Naive thymus-derived CD4-positive, alpha-beta T cell (primary cell): ENCODE measurements at regions not wholly inside any gene's neighbourhood (a gene's known extent, or its start where the extent isn't known, plus 50 kb on each side); places are given as distances from the start of the nearest gene placed in this dataset.
A peak's percentile ranks its signal among the peaks of the same experiment; 100 is the strongest.

ENCODE experiments used
- ATAC-seq: fragments of 150-1000 bp; cut with Tn5 transposase; 2 replicates; pipeline ENCODE4 v1.10.0; 2021; ENCODE audit warnings: mild to moderate bottlenecking, moderate library complexity
- CTCF ChIA-PET: fragments of 350-600 bp; sonication (Branson Sonifier 250); formaldehyde crosslinking; loops from one replicate; lab custom pipeline; 2021; ENCODE audit warnings: antibody characterized with exemption; lab: Charles Lee
- POLR2A ChIA-PET: fragments of 350-600 bp; sonication (Branson Sonifier 250); formaldehyde crosslinking; loops from one replicate; lab custom pipeline; 2021; ENCODE audit warnings: antibody characterized with exemption, inconsistent platforms; lab: Charles Lee
- DNase-seq, 9 donors: peaks; one replicate each; pipeline versions ENCODE4 v3.0.0 to v3.0.0-alpha.2; 2020 to 2022; ENCODE audit warnings: mixed read lengths in 1 of 9
- H3K27ac ChIP-seq: one replicate; pipeline ENCODE4 v1.7.0; 2013; ENCODE audit warnings: mild to moderate bottlenecking, low read depth, low read length, moderate library complexity
- H3K27me3 ChIP-seq, 2 donors: one replicate each; pipeline ENCODE4 v1.7.0; 2013; ENCODE audit warnings: low read length in 2 of 2, mild to moderate bottlenecking in 2 of 2, moderate library complexity in 2 of 2; ENCODE audit not compliant: control insufficient read depth in 2 of 2, insufficient read depth in 2 of 2
- H3K36me3 ChIP-seq, 3 experiments: 1 replicate in 2 of 3; 2 replicates in 1 of 3; pipeline ENCODE4 v1.7.0; 2013; ENCODE audit warnings: low read length in 3 of 3, mild to moderate bottlenecking in 3 of 3, moderate library complexity in 1 of 3; ENCODE audit not compliant: insufficient read depth in 3 of 3, control insufficient read depth in 2 of 3
- H3K4me1 ChIP-seq, 2 donors: one replicate each; pipeline ENCODE4 v1.7.0; 2013; ENCODE audit warnings: low read length in 2 of 2, mild to moderate bottlenecking in 2 of 2, moderate library complexity in 1 of 2; ENCODE audit not compliant: control insufficient read depth in 2 of 2, insufficient read depth in 2 of 2
- H3K4me3 ChIP-seq: 2 replicates; pipeline ENCODE4 v1.7.0; 2013; ENCODE audit warnings: mild to moderate bottlenecking, low read length
- H3K9me3 ChIP-seq, 3 experiments: 1 replicate in 2 of 3; 2 replicates in 1 of 3; pipeline ENCODE4 v1.7.0; 2013; ENCODE audit warnings: low read length in 3 of 3; ENCODE audit not compliant: control insufficient read depth in 2 of 3
- H3K27ac Mint-ChIP-seq, 9 donors: one replicate each; pipeline ENCODE4 v1.8.0; 2020 to 2022; ENCODE audit warnings: mixed read lengths in 9 of 9, mild to moderate bottlenecking in 8 of 9, moderate library complexity in 5 of 9, inconsistent platforms in 2 of 9
- H3K27me3 Mint-ChIP-seq, 5 donors: one replicate each; pipeline ENCODE4 v1.8.0; 2021 to 2022; ENCODE audit warnings: mixed read lengths in 5 of 5, mild to moderate bottlenecking in 1 of 5
- H3K36me3 Mint-ChIP-seq, 5 donors: one replicate each; pipeline ENCODE4 v1.8.0; 2020 to 2022; ENCODE audit warnings: mixed read lengths in 5 of 5, mild to moderate bottlenecking in 3 of 5, inconsistent platforms in 1 of 5
- H3K4me1 Mint-ChIP-seq, 7 donors: one replicate each; pipeline ENCODE4 v1.8.0; 2020 to 2022; ENCODE audit warnings: mixed read lengths in 7 of 7, mild to moderate bottlenecking in 3 of 7, inconsistent platforms in 1 of 7
- H3K4me3 Mint-ChIP-seq, 10 donors: one replicate each; pipeline ENCODE4 v1.8.0; 2020 to 2022; ENCODE audit warnings: mild to moderate bottlenecking in 10 of 10, mixed read lengths in 10 of 10, moderate library complexity in 6 of 10, inconsistent platforms in 2 of 10
- H3K9me3 Mint-ChIP-seq, 11 donors: one replicate each; pipeline ENCODE4 v1.8.0; 2020 to 2022; ENCODE audit warnings: mixed read lengths in 11 of 11, mild to moderate bottlenecking in 4 of 11, inconsistent platforms in 1 of 11, moderate library complexity in 1 of 11
- intact Hi-C, 2 donors: fragments of 100-400 bp; cut with micrococcal nuclease; formaldehyde crosslinking; loops; one replicate each; pipeline ENCODE4 v1.15.1; 2023

DNA sequence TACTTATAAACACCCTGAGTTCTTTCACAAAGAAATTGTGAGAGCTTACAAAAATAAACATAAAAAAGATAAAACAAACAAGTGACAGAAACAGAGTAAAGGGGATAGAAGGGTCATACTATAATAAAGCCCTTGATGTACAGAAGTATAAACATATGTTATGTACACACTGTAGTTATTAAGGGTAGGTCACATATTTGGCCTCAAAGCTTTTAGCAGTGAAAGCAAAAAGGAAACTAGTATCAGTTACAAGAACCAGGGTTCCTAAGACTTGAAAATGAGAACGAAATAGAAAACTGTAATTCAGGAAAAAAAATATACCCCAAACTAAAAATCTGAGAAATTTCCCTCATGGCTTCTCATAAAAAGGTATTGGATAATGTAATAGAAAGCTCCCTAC lies 380.6 kb downstream of the HDGFL1 start:
- H3K4me3 Mint-ChIP-seq, result no peak overlapping the region
- intact Hi-C loops, result no loop called here
- ChIA-PET POLR2A (no interaction called here), CTCF (no interaction called here)
- Histone ChIP-seq H3K4me1 (no peaks in the 10 kb centered on the region), H3K4me3 (no peak overlapping the region), H3K36me3 (no peaks in the 10 kb centered on the region), H3K27ac (no peak overlapping the region), H3K27me3 (no peaks in the 10 kb centered on the region), H3K9me3 (no peaks in the 10 kb centered on the region)
- no peaks in the 10 kb centered on the region for H3K27me3 Mint-ChIP-seq
- peaks cover 2 to 16% (median 9%) of the 10 kb centered on the region in 7 donors for H3K4me1 Mint-ChIP-seq
- no peak overlapping the region for H3K27ac Mint-ChIP-seq
- no peak for DNase-seq
- no peak for ATAC-seq
- no peaks in the 10 kb centered on the region for H3K9me3 Mint-ChIP-seq
- no peaks in the 10 kb centered on the region for H3K36me3 Mint-ChIP-seq

- Histone ChIP-seq H3K4me1 (no peaks in the 10 kb centered on the region), H3K27ac (no peak overlapping the region), H3K36me3 (no peaks in the 10 kb centered on the region), H3K27me3 (no peaks in the 10 kb centered on the region), H3K4me3 (no peak overlapping the region), H3K9me3 (no peaks in the 10 kb centered on the region)
- no peak overlapping the region for H3K27ac Mint-ChIP-seq
- ATAC-seq (no peak), DNase-seq (no peak)
- intact Hi-C loops, result no loop called here
- H3K9me3 Mint-ChIP-seq, result no peaks in the 10 kb centered on the region
- H3K4me1 Mint-ChIP-seq, result peaks cover 6 to 26% (median 14%) of the 10 kb centered on the region in 7 donors
- no peak overlapping the region for H3K4me3 Mint-ChIP-seq
- ChIA-PET POLR2A (interaction anchor here (0.7 kb wide), 1 partner anchor 18 kb away, joined by 3 read pairs; no protein-coding TSS in a partner anchor), CTCF (no interaction called here)
- no peaks in the 10 kb centered on the region for H3K36me3 Mint-ChIP-seq
- no peaks in the 10 kb centered on the region for H3K27me3 Mint-ChIP-seq
These were observed 382.7 kb downstream of the HDGFL1 start for GRCh38 chr6:22952097-22952496.

DNA sequence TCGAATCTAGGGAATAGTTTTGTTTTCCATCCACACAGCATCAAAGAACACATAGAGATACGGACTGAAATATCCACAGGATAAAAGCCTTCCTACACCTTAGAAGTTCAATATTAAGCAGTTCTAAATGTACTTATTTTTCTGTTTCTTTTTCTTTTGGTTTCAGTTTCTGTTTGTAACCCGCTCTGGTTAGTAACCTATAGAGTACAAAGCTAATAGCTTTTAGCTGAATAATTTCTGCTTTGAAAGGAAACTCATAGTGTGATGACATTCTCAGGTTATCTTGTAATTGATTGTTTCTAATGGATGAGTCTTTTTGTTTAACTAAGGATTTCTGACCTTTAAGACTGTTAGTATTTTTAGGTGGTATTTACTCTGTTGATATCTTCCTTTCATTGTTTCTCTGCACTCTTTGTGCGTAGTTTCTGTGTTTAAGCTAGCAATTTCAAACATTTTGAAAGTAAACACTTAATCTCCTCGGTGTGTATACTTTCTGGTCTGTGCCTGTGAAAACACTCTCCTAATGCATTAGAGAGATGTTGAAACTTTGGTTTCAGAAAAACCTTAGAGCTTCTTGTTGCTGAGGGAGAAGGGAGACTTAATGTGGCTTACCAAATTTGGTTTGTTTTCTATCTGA lies 385.5 kb downstream of the HDGFL1 start:
- intact Hi-C loops, result no loop called here
- CTCF ChIA-PET, result no interaction called here
- peaks cover 13 to 41% (median 22%) of the 10 kb centered on the region in 7 donors for H3K4me1 Mint-ChIP-seq
- peaks cover 0 to 14% (median 4%) of the 10 kb centered on the region in 5 donors for H3K36me3 Mint-ChIP-seq
- Histone ChIP-seq H3K4me3 (peak overlapping the region; percentile 49), H3K27me3 (no peaks in the 10 kb centered on the region), H3K4me1 (no peaks in the 10 kb centered on the region), H3K27ac (no peak overlapping the region), H3K36me3 (no peaks in the 10 kb centered on the region), H3K9me3 (no peaks in the 10 kb centered on the region)
- DNase-seq, result peak in 1 of 9 donors; percentile 1
- H3K27me3 Mint-ChIP-seq, result no peaks in the 10 kb centered on the region
- H3K4me3 Mint-ChIP-seq, result peak overlapping the region; percentile 43 to 89 (median 77)
- H3K9me3 Mint-ChIP-seq, result peaks cover 0 to 14% (median 11%) of the 10 kb centered on the region in 11 donors
- peak; percentile 24 for ATAC-seq
- H3K27ac Mint-ChIP-seq, result peak overlapping the region; percentile 1 to 93 (median 71)
- POLR2A ChIA-PET, result no interaction called here

- ChIA-PET CTCF (no interaction called here), POLR2A (no interaction called here)
- Histone ChIP-seq H3K9me3 (no peaks in the 10 kb centered on the region), H3K4me1 (no peaks in the 10 kb centered on the region), H3K36me3 (no peaks in the 10 kb centered on the region), H3K4me3 (no peak overlapping the region), H3K27ac (no peak overlapping the region), H3K27me3 (no peaks in the 10 kb centered on the region)
- Mint-ChIP-seq H3K9me3 (peaks cover 0 to 14% (median 11%) of the 10 kb centered on the region in 11 donors), H3K27me3 (no peaks in the 10 kb centered on the region), H3K4me3 (no peak overlapping the region), H3K36me3 (peaks cover 0 to 14% (median 4%) of the 10 kb centered on the region in 5 donors), H3K27ac (no peak overlapping the region), H3K4me1 (peaks cover 13 to 41% (median 22%) of the 10 kb centered on the region in 7 donors)
- no peak for ATAC-seq
- intact Hi-C loops, result no loop called here
- DNase-seq, result no peak
These were observed 386.8 kb downstream of the HDGFL1 start for GRCh38 chr6:22956029-22956681.

DNA sequence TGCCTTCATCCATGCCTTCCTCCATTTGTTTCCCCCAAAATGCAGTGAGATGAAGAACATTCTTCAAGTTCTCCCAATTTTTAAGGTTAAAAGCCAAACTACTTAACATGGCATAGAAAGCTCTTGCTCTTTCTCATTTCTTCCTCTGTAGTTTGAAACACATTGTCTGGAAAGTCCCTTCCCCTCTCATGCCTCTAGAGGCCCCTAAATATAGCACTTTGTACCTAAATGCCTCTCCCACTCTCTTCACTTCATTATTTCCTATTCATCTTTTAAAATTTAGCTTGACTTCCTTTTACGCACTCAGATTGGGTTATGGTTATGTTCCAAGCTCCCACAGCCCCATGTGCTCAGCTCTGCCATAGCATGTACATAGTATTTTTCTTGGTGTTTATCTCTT lies 389.3 kb downstream of the HDGFL1 start:
- Histone ChIP-seq H3K9me3 (no peaks in the 10 kb centered on the region), H3K27me3 (no peaks in the 10 kb centered on the region), H3K4me3 (no peak overlapping the region), H3K4me1 (no peaks in the 10 kb centered on the region), H3K27ac (no peak overlapping the region), H3K36me3 (no peaks in the 10 kb centered on the region)
- ATAC-seq, result no peak
- DNase-seq, result no peak
- intact Hi-C loops, result no loop called here
- Mint-ChIP-seq H3K27ac (no peak overlapping the region), H3K27me3 (peaks cover 0 to 3% (median 0%) of the 10 kb centered on the region in 5 donors), H3K4me1 (peaks cover 13 to 37% (median 22%) of the 10 kb centered on the region in 7 donors), H3K36me3 (peaks cover 0 to 14% (median 4%) of the 10 kb centered on the region in 5 donors), H3K9me3 (peaks cover 0 to 19% (median 11%) of the 10 kb centered on the region in 11 donors), H3K4me3 (peak overlapping the region in 1 of 10 donors; percentile 5)
- ChIA-PET POLR2A (no interaction called here), CTCF (no interaction called here)

- peaks cover 13 to 30% (median 18%) of the 10 kb centered on the region in 7 donors for H3K4me1 Mint-ChIP-seq
- H3K36me3 ChIP-seq, result no peaks in the 10 kb centered on the region
- H3K27me3 Mint-ChIP-seq, result peaks cover 0 to 3% (median 0%) of the 10 kb centered on the region in 5 donors
- H3K4me3 ChIP-seq, result no peak overlapping the region
- CTCF ChIA-PET, result no interaction called here
- no peak for DNase-seq
- intact Hi-C loops, result no loop called here
- no peak for ATAC-seq
- H3K27me3 ChIP-seq, result no peaks in the 10 kb centered on the region
- POLR2A ChIA-PET, result no interaction called here
- no peak overlapping the region for H3K27ac ChIP-seq
- H3K4me3 Mint-ChIP-seq, result no peak overlapping the region
- H3K4me1 ChIP-seq, result no peaks in the 10 kb centered on the region
- H3K9me3 Mint-ChIP-seq, result peaks cover under 1 to 19% (median 11%) of the 10 kb centered on the region in 11 donors
- H3K27ac Mint-ChIP-seq, result no peak overlapping the region
- no peaks in the 10 kb centered on the region for H3K9me3 ChIP-seq
- peaks cover 0 to 14% (median 4%) of the 10 kb centered on the region in 5 donors for H3K36me3 Mint-ChIP-seq
These were observed 390.2 kb downstream of the HDGFL1 start for GRCh38 chr6:22959571-22959970.
